Neuronal stem cell (in vitro differentiated cells): ENCODE measurements at regions not wholly inside any gene's neighbourhood (a gene's known extent, or its start where the extent isn't known, plus 50 kb on each side); places are given as distances from the start of the nearest gene placed in this dataset.

Experiments used
- DNase-seq: peaks from one replicate; pipeline ENCODE4 v3.0.0-alpha.2; 2013; ENCODE audit warnings: low spot score
- H2AFZ ChIP-seq: one replicate; pipeline ENCODE4 v1.6.1; 2013; ENCODE audit warnings: mild to moderate bottlenecking, low read length, inconsistent platforms
- H2AK5ac ChIP-seq: 2 replicates; pipeline ENCODE4 v1.6.1; 2013; ENCODE audit warnings: low read depth, mild to moderate bottlenecking, inconsistent platforms, low read length, moderate library complexity, mixed read lengths
- H2BK120ac ChIP-seq: 2 replicates; pipeline ENCODE4 v1.6.1; 2013; ENCODE audit warnings: low read depth, mild to moderate bottlenecking, inconsistent platforms, low read length, moderate library complexity, mixed read lengths
- H2BK12ac ChIP-seq: one replicate; pipeline ENCODE4 v1.6.1; 2013; ENCODE audit warnings: low read length, inconsistent platforms
- H2BK15ac ChIP-seq: 2 replicates; pipeline ENCODE4 v1.6.1; 2013; ENCODE audit warnings: mild to moderate bottlenecking, low read length, inconsistent platforms, mixed read lengths
- H2BK5ac ChIP-seq: one replicate; pipeline ENCODE4 v1.6.1; 2013; ENCODE audit warnings: inconsistent platforms, mild to moderate bottlenecking, low read length, moderate library complexity
- H3K14ac ChIP-seq: one replicate; pipeline ENCODE4 v1.6.1; 2013; ENCODE audit warnings: low read length, inconsistent platforms
- H3K18ac ChIP-seq: 2 replicates; pipeline ENCODE4 v1.6.1; 2013; ENCODE audit warnings: low read length, inconsistent platforms
- H3K23ac ChIP-seq: 2 replicates; pipeline ENCODE4 v1.6.1; 2013; ENCODE audit warnings: low read depth, mild to moderate bottlenecking, mixed read lengths, low read length, inconsistent platforms; ENCODE audit not compliant: poor library complexity
- H3K27ac ChIP-seq: replicated peaks from 3 replicates; pipeline ENCODE4 v1.5.1; 2013; ENCODE audit warnings: low read length, inconsistent platforms
- H3K27me3 ChIP-seq, 3 experiments: 2 replicates each; pipeline ENCODE4 v1.6.1; 2013; ENCODE audit warnings: low read length in 3 of 3, mild to moderate bottlenecking in 2 of 3, inconsistent platforms in 1 of 3, low read depth in 1 of 3, mixed read lengths in 1 of 3, moderate library complexity in 1 of 3; ENCODE audit not compliant: control insufficient read depth in 3 of 3, insufficient read depth in 3 of 3
- H3K36me3 ChIP-seq, 2 donors: replicated peaks in 1 of 2; 2 replicates each; pipeline ENCODE4 v1.6.1; 2013; ENCODE audit warnings: low read length in 2 of 2; ENCODE audit not compliant: control insufficient read depth in 2 of 2, insufficient read depth in 2 of 2
- H3K4ac ChIP-seq: 2 replicates; pipeline ENCODE4 v1.6.1; 2013; ENCODE audit warnings: inconsistent platforms, mild to moderate bottlenecking, low read length, moderate library complexity
- H3K4me1 ChIP-seq, 2 donors: 1 replicate in 1 of 2; 2 replicates in 1 of 2; pipeline ENCODE4 v1.6.1; 2013; ENCODE audit warnings: low read length in 2 of 2, low read depth in 1 of 2; ENCODE audit not compliant: control insufficient read depth in 2 of 2, insufficient read depth in 1 of 2
- H3K4me2 ChIP-seq: one replicate; pipeline ENCODE4 v1.6.1; 2013; ENCODE audit warnings: mild to moderate bottlenecking, low read length, inconsistent platforms; ENCODE audit not compliant: insufficient read depth, poor library complexity, severe bottlenecking
- H3K4me3 ChIP-seq, 2 donors: 2 replicates each; pipeline ENCODE4 v1.5.1; 2013; ENCODE audit warnings: low read length in 2 of 2, mild to moderate bottlenecking in 2 of 2, inconsistent platforms in 1 of 2, moderate library complexity in 1 of 2
- H3K79me1 ChIP-seq: one replicate; pipeline ENCODE4 v1.6.1; 2013; ENCODE audit warnings: low read depth, mild to moderate bottlenecking, inconsistent platforms, low read length, moderate library complexity
- H3K9ac ChIP-seq: one replicate; pipeline ENCODE4 v1.6.1; 2013; ENCODE audit warnings: mild to moderate bottlenecking, low read depth, low read length, inconsistent platforms; ENCODE audit not compliant: poor library complexity
- H3K9me3 ChIP-seq, 2 donors: replicated peaks in 1 of 2; 2 replicates each; pipeline versions ENCODE3 to v1.6.1; 2013; ENCODE audit warnings: low read length in 2 of 2, mild to moderate bottlenecking in 2 of 2, inconsistent platforms in 1 of 2, low read depth in 1 of 2, mixed read lengths in 1 of 2, moderate library complexity in 1 of 2; ENCODE audit not compliant: control insufficient read depth in 2 of 2, insufficient read depth in 1 of 2
- H4K8ac ChIP-seq: one replicate; pipeline ENCODE4 v1.6.1; 2013; ENCODE audit warnings: low read depth, mild to moderate bottlenecking, inconsistent platforms, low read length, moderate library complexity
- H4K91ac ChIP-seq: one replicate; pipeline ENCODE4 v1.6.1; 2013; ENCODE audit warnings: low read length, low read depth, mild to moderate bottlenecking, inconsistent platforms; ENCODE audit not compliant: poor library complexity
- WGBS, 2 donors: extraction: QIAGEN DNeasy Blood & Tissue Kit; methylation state at CpG; one replicate each; pipeline ENCODE4 v1.1.7; 2013; ENCODE audit warnings: missing lambda C conversion rate in 2 of 2, mixed read lengths in 1 of 2; ENCODE audit not compliant: insufficient read length in 2 of 2, insufficient replicate concordance in 1 of 2; ENCODE audit errors: extremely low coverage in 2 of 2; 5-methylcytosine and 5-hydroxymethylcytosine counted together

DNA sequence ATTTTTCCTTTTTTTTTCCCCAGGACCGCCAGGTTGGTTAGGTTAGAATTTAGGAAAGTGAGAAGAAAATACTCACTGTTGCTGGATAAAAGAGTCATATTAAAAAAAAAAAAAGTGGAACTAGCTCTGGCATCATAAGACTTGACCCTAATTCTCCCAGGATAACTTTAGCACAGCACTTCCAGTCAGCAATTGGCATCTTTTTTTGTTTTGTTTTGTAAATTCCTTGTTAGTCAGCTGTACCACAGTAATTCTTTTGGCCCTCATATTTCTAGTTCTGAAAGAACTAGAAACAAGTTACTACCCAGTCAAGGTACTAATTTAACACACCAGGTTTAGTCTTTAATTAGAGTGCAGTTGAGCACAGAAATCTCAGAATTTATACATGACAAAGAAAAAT, 873.5 kb upstream of the POU3F3 start:
- Histone ChIP-seq H3K18ac (no peak overlapping the region), H3K23ac (no peak overlapping the region)
- no CpG with 5 or more reads among the region's 1 CpG for WGBS, 2 donors

DNA sequence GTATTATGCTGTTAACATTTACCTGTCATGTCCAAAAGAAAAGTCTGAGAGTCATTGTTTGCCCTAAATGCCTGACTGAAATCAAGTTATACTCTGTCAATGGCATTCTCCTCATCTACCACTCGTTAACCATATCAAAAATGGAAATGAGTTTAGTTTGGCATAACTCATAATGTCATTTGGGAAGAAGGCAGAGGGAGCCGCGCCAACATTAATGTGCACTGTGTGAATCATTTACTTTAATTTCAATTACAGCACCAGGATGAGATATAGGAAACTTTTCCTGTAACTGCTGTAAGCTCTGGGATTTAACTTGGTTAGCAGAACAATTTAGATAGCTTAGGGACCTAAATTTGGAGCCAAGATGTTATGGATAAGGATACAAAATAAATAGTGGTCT, 871.2 kb upstream of the POU3F3 start:
- DNase-seq: no peak
- WGBS, 2 donors: no CpG with 5 or more reads among the region's 3 CpGs
- Histone ChIP-seq H3K27ac (no peak overlapping the region), H3K14ac (no peak overlapping the region), H3K9me3 (no peaks in the 10 kb centered on the region), H3K79me1 (no peaks in the 10 kb centered on the region), H3K9ac (no peak overlapping the region), H4K91ac (no peak overlapping the region), H3K23ac (no peak overlapping the region), H3K4me2 (no peak overlapping the region), H2BK12ac (no peak overlapping the region), H2BK5ac (no peak overlapping the region), H2AK5ac (no peak overlapping the region), H3K18ac (no peak overlapping the region), H2BK15ac (no peak overlapping the region), H4K8ac (no peak overlapping the region), H2AFZ (no peak overlapping the region), H3K27me3 (no peaks in the 10 kb centered on the region), H3K36me3 (no peaks in the 10 kb centered on the region), H3K4me3 (no peak overlapping the region), H3K4me1 (no peaks in the 10 kb centered on the region), H3K4ac (no peak overlapping the region), H2BK120ac (no peak overlapping the region)

More for the DNA sequence above, 873.5 kb upstream of the POU3F3 start:
- Histone ChIP-seq H3K27me3 (no peaks in the 10 kb centered on the region), H3K14ac (no peak overlapping the region), H2AFZ (no peak overlapping the region), H2BK15ac (no peak overlapping the region), H3K27ac (no peak overlapping the region), H2AK5ac (no peak overlapping the region), H3K4ac (no peak overlapping the region), H3K9ac (no peak overlapping the region), H3K9me3 (no peaks in the 10 kb centered on the region), H2BK12ac (no peak overlapping the region), H3K4me1 (no peaks in the 10 kb centered on the region), H3K79me1 (no peaks in the 10 kb centered on the region), H3K4me2 (no peak overlapping the region), H2BK5ac (no peak overlapping the region), H4K91ac (no peak overlapping the region), H2BK120ac (no peak overlapping the region), H3K4me3 (no peak overlapping the region), H4K8ac (no peak overlapping the region), H3K36me3 (no peaks in the 10 kb centered on the region)
- no peak for DNase-seq

DNA sequence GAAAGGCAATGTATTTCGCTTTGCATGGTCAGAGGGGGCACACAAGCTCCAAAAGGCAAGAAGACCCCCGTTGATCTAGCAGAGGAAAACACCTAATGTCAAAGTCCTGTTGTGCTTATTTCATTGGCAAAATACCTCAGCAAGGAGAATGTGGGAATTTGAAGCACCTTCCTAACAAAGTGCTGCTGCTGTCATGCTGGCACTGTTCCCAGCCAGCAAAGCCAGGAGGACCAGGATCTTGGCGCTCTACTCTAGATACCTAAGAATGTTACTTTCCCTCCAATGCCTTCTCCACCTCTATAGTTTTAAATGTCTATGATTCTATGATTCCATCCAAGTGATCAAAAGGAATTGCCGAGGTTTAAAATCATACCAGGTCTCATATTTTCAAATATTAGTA, 867.9 kb upstream of the POU3F3 start:
- Histone ChIP-seq H2BK15ac (no peak overlapping the region), H2BK120ac (no peak overlapping the region), H3K23ac (no peak overlapping the region), H2BK5ac (no peak overlapping the region), H3K79me1 (no peaks in the 10 kb centered on the region), H2AFZ (no peak overlapping the region), H3K9me3 (peaks cover 0 to 3% of the 10 kb centered on the region in 2 donors), H2BK12ac (no peak overlapping the region), H3K4me1 (no peaks in the 10 kb centered on the region), H4K8ac (no peak overlapping the region), H3K27ac (no peak overlapping the region), H3K14ac (no peak overlapping the region), H4K91ac (no peak overlapping the region), H3K36me3 (no peaks in the 10 kb centered on the region), H3K27me3 (no peaks in the 10 kb centered on the region), H3K9ac (no peak overlapping the region), H2AK5ac (no peak overlapping the region), H3K4me2 (no peak overlapping the region), H3K4me3 (no peak overlapping the region), H3K18ac (no peak overlapping the region), H3K4ac (no peak overlapping the region)
- no CpG with 5 or more reads among the region's 4 CpGs for WGBS, 2 donors
- no peak for DNase-seq

DNA sequence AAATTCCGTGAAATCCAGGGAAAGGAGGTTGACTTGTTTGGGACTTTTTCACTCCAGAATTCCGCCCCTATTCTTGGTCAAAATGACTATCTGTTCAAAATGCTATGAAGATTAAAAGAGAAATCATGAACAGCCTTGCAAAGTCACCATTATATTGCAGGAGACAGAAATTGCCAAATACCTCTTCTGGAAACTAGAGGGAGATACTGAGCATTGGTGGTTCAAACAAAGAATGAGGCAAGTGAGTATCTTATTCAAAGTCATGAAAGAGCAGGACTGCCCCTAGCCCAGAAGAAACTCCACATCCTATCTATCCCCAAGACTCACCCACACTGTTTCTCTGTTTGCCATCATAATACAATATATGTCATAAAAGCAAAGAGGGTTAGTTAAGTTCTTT, 862.3 kb upstream of the POU3F3 start:
- Histone ChIP-seq H3K27ac (no peak overlapping the region), H3K4ac (no peak overlapping the region), H3K4me3 (no peak overlapping the region), H3K36me3 (no peaks in the 10 kb centered on the region), H3K79me1 (no peaks in the 10 kb centered on the region), H3K23ac (no peak overlapping the region), H3K4me1 (no peaks in the 10 kb centered on the region), H3K4me2 (no peak overlapping the region), H4K8ac (no peak overlapping the region), H3K9me3 (peaks cover 0 to 3% of the 10 kb centered on the region in 2 donors), H3K18ac (no peak overlapping the region), H4K91ac (no peak overlapping the region), H3K9ac (no peak overlapping the region), H2BK120ac (no peak overlapping the region), H2AFZ (no peak overlapping the region), H2BK5ac (no peak overlapping the region), H3K14ac (no peak overlapping the region), H2AK5ac (no peak overlapping the region), H3K27me3 (no peaks in the 10 kb centered on the region), H2BK12ac (no peak overlapping the region), H2BK15ac (no peak overlapping the region)
- no CpG with 5 or more reads among the region's 2 CpGs for WGBS, 2 donors
- no peak for DNase-seq
